Neural crest cell (in vitro differentiated cells): ENCODE measurements at regions not wholly inside any gene's neighbourhood (a gene's known extent, or its start where the extent isn't known, plus 50 kb on each side); places are given as distances from the start of the nearest gene placed in this dataset.

Experiments used
- DNase-seq: peaks from one replicate; pipeline ENCODE4 v3.0.0; 2021; ENCODE audit warnings: low read depth, mixed read lengths, low spot score
- H3K27ac Mint-ChIP-seq: one replicate; pipeline ENCODE4 v1.8.0; 2021; ENCODE audit warnings: mild to moderate bottlenecking, mixed read lengths; ENCODE audit not compliant: unreplicated experiment
- H3K27me3 Mint-ChIP-seq: 2 replicates; pipeline ENCODE4 v1.8.0; 2021; ENCODE audit warnings: low read depth, mild to moderate bottlenecking, mixed read lengths
- H3K36me3 Mint-ChIP-seq: 2 replicates; pipeline ENCODE4 v1.8.0; 2021; ENCODE audit warnings: low read depth, mild to moderate bottlenecking, mixed read lengths
- H3K4me1 Mint-ChIP-seq: 2 replicates; pipeline ENCODE4 v1.8.0; 2021; ENCODE audit warnings: mixed read lengths
- H3K4me3 Mint-ChIP-seq: one replicate; pipeline ENCODE4 v1.8.0; 2021; ENCODE audit warnings: mild to moderate bottlenecking, mixed read lengths
- H3K9me3 Mint-ChIP-seq: 2 replicates; pipeline ENCODE4 v1.8.0; 2021; ENCODE audit warnings: mixed read lengths
- CTCF ChIP-seq: fragments of 200-600 bp; sonication (generic); conservative IDR thresholded peaks from 2 replicates; pipeline ENCODE4 v1.5.0; 2021; ENCODE audit warnings: antibody characterized with exemption, mild to moderate bottlenecking

- no peaks in the 10 kb centered on the region for H3K9me3 Mint-ChIP-seq
- H3K4me1 Mint-ChIP-seq: no peaks in the 10 kb centered on the region
- H3K27ac Mint-ChIP-seq: no peak overlapping the region
- H3K4me3 Mint-ChIP-seq: no peak overlapping the region
- no peak for TF ChIP-seq CTCF
- no peak for DNase-seq
- H3K36me3 Mint-ChIP-seq: no peaks in the 10 kb centered on the region
- H3K27me3 Mint-ChIP-seq: no peaks in the 10 kb centered on the region
Observed at GRCh38 chr9:115604831-115605483, 487.0 kb upstream of the TNC start.

DNA sequence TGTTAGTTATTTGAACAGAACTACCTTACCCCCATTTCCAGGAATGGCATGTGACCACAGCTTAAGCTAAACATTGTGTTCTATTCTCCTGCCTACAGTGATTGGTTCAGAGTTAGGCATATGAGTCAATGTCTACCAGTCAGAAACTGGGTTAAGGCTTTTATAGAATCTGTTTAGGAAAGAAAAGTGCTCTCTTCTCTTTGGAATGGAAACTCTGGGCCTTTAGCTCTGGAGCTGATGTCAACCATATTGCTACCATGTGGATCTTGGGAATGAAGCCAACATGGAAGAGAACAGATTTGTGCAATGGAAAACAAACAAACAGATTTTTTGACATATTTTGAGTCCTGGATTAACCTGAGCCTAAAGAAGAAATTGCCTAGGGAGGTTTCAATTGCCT lies 488.9 kb upstream of the TNC start:
- no peak for DNase-seq
- no peak for TF ChIP-seq CTCF
- Mint-ChIP-seq H3K36me3 (no peaks in the 10 kb centered on the region), H3K9me3 (no peaks in the 10 kb centered on the region), H3K4me3 (no peak overlapping the region), H3K4me1 (no peaks in the 10 kb centered on the region), H3K27me3 (peaks cover 7% of the 10 kb centered on the region), H3K27ac (no peak overlapping the region)

DNA sequence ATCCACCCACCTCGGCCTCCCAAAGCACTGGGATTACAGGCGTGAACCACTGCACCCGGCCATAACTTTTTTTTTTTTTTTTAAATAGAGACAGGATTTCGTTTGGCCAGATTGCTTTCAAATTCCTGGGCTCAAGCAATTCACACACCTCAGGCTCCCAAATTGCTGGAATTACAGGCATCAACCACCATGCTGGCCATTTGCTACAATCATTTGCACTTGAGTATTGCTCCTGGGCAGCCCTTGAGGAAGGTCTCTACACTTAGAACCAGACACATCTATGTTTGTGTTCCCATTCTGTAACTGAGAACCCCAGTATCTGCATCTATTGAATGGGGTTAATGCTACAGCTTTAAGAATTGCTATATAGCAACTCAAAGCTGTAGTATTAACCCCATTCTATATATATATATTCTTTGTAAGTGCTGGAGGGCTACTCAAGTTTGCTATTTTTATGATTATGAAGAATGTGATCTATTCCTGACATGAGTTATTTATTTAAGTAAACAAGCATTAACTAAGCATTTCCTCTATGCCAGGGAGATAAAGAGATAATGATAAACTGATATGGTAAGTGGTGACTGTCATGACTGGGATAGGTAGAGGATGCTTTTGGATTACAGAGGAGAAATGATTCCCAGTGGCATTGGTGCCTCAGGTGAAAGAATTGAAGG lies 496.5 kb upstream of the TNC start:
- H3K36me3 Mint-ChIP-seq: no peaks in the 10 kb centered on the region
- H3K4me3 Mint-ChIP-seq: no peak overlapping the region
- no peak for TF ChIP-seq CTCF
- no peaks in the 10 kb centered on the region for H3K4me1 Mint-ChIP-seq
- DNase-seq: no peak
- H3K27ac Mint-ChIP-seq: no peak overlapping the region
- no peaks in the 10 kb centered on the region for H3K9me3 Mint-ChIP-seq
- H3K27me3 Mint-ChIP-seq: peaks cover 36% of the 10 kb centered on the region

DNA sequence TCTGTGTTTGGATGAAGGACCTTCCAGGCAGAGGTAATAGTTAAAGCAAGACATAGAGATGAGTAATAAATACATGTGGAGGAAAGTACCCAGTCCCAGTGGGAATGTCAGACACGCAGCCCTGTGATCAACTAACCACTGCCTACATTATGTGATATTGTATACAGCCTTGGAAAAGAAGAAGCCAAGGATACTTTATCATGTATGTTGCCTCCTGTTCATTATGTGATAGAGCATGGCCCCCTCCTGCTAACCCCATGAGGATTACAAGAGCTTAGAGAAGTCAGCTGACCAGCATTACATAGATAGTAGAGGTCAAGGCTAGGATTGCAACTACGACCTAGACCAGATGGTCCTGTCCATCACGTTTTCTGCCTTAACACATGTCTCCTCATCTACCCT lies 497.0 kb upstream of the TNC start:
- peaks cover 36% of the 10 kb centered on the region for H3K27me3 Mint-ChIP-seq
- no peak overlapping the region for H3K4me3 Mint-ChIP-seq
- TF ChIP-seq CTCF: no peak
- H3K36me3 Mint-ChIP-seq: no peaks in the 10 kb centered on the region
- peaks cover under 1% of the 10 kb centered on the region for H3K9me3 Mint-ChIP-seq
- no peak overlapping the region for H3K27ac Mint-ChIP-seq
- no peak for DNase-seq
- H3K4me1 Mint-ChIP-seq: no peaks in the 10 kb centered on the region

- Mint-ChIP-seq H3K4me3 (no peak overlapping the region), H3K9me3 (peaks cover 6% of the 10 kb centered on the region)
- no peak for TF ChIP-seq CTCF
Observed at GRCh38 chr9:115615821-115616665, 498.1 kb upstream of the TNC start.

More at GRCh38 chr9:115615821-115616665, 498.1 kb upstream of the TNC start:
- Mint-ChIP-seq H3K27me3 (peaks cover 41% of the 10 kb centered on the region), H3K36me3 (no peaks in the 10 kb centered on the region), H3K27ac (no peak overlapping the region), H3K4me1 (no peaks in the 10 kb centered on the region)
- DNase-seq: no peak
